GM18526 (cell line): ENCODE measurements at regions not wholly inside any gene's neighbourhood (a gene's known extent, or its start where the extent isn't known, plus 50 kb on each side); places are given as distances from the start of the nearest gene placed in this dataset.

Experiments used
- POLR2A ChIP-seq: IDR thresholded peaks from 3 replicates; pipeline ENCODE4 v1.6.1; 2011; ENCODE audit not compliant: insufficient read length; ENCODE audit errors: extremely low read depth

DNA sequence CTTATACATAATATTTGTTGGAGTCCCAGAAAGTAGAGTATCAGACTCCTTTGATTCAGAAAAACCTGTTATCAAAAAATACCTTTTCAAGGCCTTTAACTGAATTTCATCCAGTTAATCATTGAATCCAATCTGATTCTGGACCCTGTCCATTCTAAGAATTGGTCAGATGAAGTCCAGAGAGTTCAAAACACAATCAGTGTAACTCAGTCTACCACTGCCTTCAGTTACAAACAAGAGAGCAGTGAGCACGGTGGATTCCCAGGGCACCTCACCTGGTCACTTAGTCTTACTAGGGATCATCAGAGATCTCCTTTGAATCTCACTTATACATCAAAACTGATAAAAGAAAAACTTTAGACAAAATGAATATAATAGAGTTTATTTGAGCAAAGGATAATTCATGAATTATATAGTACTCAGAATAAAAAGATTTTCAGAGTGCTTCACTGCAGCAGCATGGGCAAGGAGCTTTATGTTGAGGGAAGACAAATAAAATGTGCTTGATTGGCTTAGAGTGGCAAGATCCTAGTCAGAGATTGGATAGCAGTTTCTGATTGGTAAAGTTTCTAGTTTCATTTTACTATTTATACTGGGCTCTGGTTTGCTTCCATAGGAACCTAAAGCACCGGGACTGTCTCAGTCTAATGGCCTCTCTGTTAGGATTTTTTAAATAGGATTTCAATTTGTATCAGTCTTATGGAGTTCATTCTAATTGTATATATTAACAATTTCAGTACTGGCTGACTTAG is 474.9 kb upstream of the GOLIM4 start:
- no peak for TF ChIP-seq POLR2A

DNA sequence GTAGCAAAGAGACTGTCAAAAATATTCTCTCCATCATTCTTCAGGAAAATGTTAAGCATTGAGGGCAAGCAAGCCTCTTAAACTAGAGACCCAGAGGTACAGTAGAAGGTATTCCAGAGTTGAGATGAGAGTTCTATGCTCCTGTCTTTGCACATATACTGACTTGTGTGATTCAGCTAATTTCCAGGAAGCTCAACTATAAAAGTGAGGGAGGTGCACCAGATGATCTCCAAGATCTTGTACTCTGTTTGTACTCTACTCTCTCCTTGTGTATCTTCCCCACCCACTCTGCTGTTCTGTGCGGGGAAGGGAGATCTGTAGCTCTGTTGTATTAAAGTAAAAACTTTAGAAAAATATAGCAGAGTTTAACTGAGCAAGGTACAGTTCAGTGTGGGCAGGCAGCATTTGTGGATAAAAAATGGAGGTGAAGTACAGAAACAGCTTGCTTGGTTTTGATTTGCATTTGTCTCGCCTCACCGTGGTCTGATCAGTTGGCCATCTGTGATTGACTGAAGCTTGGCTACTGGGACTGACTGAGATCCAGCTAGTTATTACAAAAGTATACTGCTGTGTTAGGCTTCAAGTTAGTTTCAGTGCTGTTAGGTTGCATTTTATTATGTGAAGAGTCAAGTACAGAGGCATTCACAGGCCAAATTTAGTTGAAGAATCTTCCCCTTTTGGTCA is 463.1 kb upstream of the GOLIM4 start:
- no peak for TF ChIP-seq POLR2A

DNA sequence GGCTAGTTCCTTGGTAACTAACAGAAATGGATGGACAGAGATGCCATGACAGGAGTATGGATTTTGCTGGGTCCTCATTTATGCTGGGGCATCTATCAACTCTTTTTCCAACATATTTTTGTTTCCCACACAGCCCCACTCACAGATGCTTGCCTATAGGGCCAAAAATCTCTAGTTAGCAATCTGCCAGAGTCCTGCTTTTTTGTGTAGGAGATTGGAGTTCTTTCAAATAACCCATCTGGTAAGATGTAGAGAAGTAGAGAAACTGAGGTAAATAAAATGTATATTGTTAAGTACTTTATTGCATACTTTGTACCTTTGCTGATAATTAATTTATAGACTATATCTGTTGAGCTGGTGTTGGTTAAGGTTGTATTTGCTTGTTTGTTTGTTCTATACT is 456.5 kb upstream of the GOLIM4 start:
- TF ChIP-seq POLR2A: no peak

DNA sequence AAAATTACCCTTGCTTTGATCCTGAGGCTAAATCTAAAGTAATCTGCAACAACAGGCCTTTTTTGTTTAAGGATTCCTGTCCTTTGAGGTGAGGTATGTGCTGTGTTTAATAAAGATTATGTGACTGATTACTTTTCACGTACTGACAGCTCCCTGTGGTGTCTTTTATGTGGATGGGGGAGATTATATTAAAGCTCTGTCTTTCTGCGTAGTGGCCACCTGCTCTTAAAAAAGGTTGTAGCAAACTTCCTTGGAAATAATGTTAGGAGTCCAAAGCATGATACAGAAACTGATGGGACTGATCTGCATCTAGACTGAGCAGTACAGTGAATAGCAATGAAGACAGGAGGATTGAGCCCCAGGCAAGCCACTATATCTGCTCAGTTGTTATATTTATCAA is 453.0 kb upstream of the GOLIM4 start:
- TF ChIP-seq POLR2A: no peak

DNA sequence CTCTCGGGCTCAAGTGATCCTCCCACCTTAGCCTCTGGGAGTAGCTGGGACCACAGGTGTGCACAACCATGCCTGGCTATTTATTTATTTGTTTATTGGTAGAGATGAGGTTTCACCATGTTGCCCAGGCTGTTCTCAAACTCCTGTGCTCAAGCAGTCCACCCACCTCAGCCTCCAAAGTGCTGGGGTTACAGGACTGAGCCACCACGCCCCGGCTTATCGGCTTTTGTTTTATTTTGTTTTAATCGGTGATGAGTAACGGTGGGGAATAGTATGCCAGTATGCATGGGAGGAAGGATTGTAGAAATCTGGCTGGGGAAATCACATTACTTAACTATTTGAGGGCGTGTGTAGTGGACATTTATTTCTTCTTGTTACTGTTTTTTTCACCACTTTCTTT is 451.0 kb upstream of the GOLIM4 start:
- no peak for TF ChIP-seq POLR2A

DNA sequence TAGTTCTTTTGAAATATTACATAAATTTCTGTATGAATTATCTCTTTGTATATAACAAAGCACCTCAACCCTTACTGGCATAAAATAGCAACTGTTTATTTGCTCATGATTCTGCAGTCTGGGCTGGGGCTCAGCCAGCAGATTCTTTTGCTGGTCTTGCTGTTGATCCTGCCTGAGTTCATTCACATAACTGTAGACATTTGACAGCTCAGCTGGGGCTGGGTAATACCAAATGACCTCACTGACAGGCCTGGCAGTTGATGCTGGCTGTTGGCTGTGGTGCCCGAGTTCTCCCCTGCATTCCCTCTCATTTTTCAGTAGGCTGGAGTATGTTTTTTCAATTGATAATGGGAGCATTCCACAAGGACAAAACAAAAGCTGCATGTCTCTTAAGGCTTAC is 449.9 kb upstream of the GOLIM4 start:
- TF ChIP-seq POLR2A: no peak

DNA sequence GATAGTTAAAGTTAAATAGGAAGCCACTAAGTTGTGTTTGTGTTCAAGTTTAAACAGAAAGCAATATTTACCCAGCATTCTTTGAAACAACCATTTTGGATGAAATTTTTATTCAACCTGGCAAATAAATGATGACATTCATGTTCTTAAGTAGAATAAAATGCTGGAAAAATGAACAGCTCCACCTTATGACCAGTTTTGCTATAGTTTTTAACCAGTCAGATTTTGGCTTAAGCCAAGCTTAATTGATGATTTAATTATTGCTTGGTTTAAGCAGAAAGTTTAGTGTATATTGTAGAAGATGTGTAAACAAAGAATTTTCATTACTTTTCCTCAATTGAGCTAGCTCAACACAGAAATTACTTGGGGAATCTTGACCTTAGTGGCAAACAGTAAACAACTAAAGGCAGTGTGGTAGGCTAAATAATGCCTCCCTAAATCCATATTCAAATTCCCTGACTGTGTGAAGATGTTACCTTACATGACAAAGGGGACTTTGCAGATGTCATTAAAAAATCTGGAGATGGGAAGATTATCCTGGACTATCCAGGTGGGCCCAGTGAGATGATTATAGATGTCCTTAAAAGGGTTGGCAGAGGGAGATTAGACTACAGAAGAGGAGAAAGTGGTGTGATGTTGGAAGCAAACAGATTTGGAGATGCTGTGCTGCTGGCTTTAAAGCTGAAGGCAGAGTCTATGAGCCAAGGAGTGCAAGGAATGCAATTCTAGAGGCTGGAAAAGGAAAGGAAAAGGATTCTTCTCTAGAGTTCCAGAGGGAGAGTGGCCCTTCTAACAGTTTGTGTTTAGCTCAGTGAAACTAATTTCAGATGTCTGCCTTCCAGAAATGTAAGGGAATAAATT is 448.6 kb upstream of the GOLIM4 start:
- TF ChIP-seq POLR2A: no peak

DNA sequence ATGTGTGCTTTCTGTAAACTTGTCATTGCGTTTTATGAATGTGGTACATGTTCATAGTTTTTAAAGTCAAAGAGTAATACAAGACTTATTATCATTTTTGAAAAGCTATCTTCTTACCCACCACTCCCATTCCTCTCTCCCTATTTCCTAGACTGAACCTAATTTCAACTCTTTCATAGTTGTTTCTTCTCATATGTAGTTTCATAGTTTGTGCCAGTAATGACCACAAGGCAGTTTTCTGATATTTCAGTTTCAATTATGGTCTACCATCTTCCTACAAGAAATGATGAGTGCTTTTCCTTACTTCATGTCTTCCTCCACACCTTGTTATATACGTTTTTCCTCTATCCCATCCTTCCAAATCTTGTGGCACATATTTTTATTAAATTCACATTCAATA is 445.0 kb upstream of the GOLIM4 start:
- no peak for TF ChIP-seq POLR2A

DNA sequence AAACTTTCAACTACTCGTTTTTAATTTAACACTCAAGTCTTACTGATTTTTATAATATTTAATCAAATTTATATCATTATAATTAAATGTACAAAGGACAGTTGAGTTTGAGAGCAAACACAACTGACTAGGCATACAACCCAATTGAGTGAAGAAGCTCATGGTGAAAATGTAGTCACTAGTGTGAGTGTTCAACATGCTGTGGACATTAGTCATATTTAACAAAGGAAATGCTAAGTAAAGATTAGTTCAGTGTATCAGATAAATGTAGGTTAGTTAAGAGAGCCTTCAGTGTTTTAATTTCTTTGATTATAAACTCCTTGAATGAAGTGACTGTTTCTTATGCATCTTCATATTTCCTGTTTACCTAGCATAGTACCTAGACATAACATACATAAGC is 444.2 kb upstream of the GOLIM4 start:
- no peak for TF ChIP-seq POLR2A

DNA sequence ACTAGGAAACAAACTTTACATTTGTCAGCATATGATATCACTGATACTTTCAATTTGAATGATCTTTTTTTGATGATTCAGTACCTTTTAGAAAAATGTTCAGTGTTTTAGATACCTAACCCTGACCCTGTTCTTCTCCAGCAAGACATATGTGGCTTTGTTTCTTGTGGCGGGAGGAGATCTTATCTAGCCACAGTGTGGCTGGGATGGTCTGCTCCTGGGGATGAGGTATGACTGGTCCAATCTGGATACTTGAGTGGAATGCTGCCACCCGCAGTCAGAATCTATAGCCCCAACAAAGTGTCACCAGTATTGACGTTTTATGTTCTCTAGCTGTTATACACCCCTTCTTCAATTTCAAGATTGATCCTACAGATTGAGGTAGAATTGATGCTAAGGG is 439.0 kb upstream of the GOLIM4 start:
- no peak for TF ChIP-seq POLR2A

DNA sequence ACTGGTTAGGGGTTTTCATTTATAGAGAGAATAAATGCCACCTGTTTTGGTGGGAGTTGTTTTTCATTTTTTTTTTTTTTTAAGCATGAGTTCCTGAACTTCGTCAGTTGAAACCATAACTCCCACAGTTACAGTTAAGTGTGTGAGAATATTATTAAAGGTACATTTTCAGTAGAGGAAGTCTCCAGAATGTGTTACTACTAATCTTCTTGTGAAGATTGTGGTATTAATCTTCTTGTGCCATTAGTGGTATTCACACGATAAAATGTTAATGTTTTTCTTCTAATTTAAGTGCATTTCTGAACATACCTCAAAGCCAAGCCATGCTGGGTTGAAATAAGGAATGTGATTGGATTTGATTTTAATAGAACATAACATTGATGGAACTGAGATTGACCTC is 437.9 kb upstream of the GOLIM4 start:
- no peak for TF ChIP-seq POLR2A

DNA sequence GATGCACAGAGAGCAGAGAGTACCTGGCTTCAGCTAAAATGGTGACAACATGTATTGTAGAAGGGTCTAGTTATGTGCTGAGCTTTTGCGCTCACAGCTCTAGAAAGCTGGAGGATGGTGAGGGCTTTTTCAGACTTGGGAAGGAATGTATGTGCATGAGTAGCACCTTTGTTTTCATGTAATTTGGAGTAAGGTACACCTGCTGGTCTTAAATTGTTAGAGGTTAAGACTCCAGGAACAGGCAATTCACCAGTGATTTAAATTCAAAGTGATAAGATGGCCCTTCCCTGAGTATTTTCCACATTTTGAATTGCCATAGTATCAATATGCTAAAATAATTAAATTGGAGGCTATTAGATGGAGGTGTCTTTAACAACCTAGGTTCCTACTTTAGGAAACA is 436.4 kb upstream of the GOLIM4 start:
- TF ChIP-seq POLR2A: no peak

DNA sequence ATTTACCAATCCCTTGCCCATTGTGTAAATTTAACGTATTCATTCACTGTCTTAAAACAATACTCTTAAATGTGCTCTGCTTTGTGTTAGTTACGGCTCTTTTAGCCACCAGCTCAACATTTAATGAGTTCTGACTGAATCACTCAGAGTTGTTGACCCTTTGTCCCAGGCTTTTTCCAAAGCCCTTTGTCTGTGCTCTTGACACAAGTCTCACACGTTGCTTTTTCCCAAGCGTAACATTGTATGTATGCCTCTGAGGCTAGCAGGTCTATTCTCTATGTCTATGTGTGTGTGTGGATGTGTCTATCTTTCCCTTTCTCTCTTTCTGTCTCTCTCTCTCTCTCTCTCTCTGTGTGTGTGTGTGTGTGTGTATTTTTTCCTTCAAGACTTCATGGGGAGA is 435.4 kb upstream of the GOLIM4 start:
- TF ChIP-seq POLR2A: no peak

DNA sequence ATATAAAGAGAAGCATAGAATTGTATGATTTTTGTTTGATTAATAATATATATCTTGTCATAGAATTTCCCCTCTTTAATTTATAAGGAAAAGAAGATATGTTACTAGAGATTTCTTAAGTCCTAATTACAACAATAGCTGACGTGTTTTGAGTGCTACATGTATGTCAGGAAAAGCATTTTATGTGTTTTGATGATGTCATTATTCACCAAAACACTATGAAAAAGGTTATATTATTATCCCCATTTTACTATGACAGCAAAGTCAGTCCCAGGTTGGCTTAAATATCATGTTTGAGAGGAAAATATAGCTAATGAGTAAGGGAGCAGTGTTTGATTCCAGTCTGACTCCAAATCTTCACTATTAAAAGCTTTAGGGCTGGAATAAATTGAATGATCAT is 428.4 kb upstream of the GOLIM4 start:
- no peak for TF ChIP-seq POLR2A

DNA sequence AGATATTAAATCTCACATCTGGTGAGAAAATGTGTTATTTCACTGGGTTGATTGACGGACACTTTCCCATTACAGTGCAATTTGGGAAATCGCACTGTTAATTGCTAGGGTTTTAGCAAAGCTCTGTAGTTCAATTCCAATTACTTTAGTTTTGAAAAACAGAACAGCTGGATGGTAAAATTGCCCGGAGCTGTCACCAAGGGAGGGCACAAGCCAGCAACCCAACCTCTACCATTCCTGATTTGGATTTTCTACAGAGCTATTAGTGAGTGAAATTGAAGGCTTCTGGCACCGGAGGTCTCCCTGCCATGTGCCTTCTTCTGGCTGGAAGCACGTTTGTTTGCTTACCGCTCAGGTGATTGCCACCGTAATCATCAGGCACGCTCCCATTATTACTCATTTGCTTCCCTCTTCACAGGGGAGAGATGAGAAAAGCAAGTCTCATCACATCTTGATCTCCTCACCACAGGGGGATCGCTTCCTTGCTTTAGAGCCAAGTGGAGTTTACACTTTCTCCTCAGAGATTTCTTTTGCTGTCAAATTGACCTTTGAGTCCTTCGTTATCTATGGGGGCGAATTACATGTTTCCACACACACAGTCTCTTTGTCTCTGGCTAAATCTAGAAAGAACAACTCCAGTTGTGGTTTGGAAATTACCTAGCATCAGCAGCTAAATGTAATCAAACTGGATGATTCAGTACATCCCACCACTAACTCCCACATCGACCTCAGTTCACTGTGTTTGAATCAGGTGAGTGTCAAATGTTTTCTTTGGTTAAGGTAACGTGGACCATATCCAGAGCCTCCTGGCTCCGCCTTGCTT is 421.7 kb upstream of the GOLIM4 start:
- no peak for TF ChIP-seq POLR2A

DNA sequence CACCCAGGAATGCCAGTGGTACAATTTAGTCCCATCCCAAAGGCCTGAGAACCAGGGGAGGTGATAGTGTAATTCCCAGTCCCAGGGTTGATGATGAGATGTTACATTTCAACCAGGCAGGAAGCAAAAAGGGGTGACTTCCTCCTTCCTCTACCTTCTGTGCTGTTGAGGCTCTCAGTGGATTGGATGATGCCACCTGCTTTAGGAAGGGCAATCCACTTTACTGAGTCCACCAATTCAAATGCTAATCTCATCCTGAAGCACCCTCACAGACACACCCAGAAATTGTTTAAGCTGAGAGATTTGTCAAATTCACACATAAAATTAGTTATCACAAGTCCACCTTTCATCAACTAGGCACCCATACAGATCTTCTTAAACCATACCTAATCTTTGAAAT is 418.5 kb upstream of the GOLIM4 start:
- TF ChIP-seq POLR2A: no peak

DNA sequence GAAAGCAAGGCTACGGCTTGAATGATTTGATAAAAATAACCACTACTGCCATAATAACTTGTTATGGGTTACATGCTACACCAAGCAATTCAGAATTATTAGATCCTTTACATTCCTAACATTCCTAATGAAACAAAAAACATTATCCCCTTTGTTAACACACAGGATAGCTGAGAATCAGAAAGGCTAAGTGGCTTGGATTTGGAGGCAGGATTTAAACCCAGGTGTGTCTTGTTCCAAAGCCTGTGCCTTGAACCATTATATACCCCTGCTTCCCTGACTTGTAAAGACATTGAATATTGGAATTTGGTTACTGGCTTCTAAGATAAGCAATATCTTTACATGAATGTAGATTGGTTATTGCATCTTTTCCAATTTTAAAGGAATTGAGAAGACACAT is 417.1 kb upstream of the GOLIM4 start:
- no peak for TF ChIP-seq POLR2A
